GM12865 (cell line): ENCODE measurements at regions not wholly inside any gene's neighbourhood (a gene's known extent, or its start where the extent isn't known, plus 50 kb on each side); places are given as distances from the start of the nearest gene placed in this dataset.

Experiments used
- DNase-seq: peaks from one replicate; pipeline ENCODE4 v3.0.0; 2010; ENCODE audit warnings: low read depth
- H3K4me3 ChIP-seq: 2 replicates; pipeline ENCODE4 v1.5.1; 2011; ENCODE audit warnings: mild to moderate bottlenecking, low read depth, low read length, control low read depth
- CTCF ChIP-seq: IDR thresholded peaks from 2 replicates; pipeline ENCODE4 v1.5.1; 2011; ENCODE audit warnings: low read length, control low read depth, low read depth, inconsistent platforms; ENCODE audit not compliant: insufficient read depth; ENCODE audit errors: missing control alignments

DNA sequence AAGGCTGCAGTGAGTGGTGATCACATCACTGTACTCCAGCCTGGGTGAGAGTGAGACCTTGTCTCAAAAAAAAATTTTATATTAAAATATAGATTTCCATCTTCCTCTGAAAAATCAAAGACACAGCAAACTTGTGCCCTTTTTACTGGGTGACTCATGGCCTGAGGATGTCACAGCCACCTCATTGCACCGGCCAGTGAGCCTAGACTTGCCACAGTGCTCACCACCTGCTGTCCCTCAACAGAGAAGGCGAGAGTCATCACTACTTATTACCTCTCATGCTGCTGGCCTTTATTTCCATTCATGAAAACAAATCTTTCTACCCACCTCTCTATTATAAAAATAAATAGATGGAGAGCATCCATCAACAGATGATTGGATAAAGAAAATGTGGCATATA lies 295.8 kb downstream of the PREX1 start:
- no peak overlapping the region for H3K4me3 ChIP-seq
- DNase-seq, result no peak
- no peak for TF ChIP-seq CTCF

GRCh38 chr20:48531505-48531904 lies 296.3 kb downstream of the PREX1 start:
- DNase-seq, result no peak
- TF ChIP-seq CTCF, result no peak

GRCh38 chr20:48530957-48531356 lies 296.8 kb downstream of the PREX1 start:
- DNase-seq, result no peak
- no peak overlapping the region for H3K4me3 ChIP-seq
- TF ChIP-seq CTCF, result no peak

More at GRCh38 chr20:48531505-48531904, 296.3 kb downstream of the PREX1 start:
- no peak overlapping the region for H3K4me3 ChIP-seq

DNA sequence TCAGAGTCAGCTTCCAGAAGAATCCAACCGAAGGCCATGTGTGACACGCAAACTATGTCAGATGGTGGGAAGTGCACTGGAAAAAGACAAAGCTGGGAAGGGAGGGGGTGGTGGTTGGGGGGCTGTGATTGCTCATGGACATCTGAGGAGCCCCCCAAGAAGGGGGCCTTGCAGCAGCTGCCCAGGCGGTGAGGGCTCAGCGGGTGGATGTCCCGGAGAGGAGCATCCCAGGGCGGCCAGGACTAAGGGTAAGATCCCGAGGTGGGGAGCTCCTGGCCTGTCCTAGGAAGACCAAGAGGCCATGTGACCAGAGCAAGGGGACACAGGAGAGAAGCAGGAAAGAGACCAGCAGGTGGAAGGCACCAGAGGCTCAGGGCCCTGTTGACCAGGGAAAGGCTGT lies 299.5 kb downstream of the PREX1 start:
- no peak overlapping the region for H3K4me3 ChIP-seq
- no peak for DNase-seq
- TF ChIP-seq CTCF, result no peak

DNA sequence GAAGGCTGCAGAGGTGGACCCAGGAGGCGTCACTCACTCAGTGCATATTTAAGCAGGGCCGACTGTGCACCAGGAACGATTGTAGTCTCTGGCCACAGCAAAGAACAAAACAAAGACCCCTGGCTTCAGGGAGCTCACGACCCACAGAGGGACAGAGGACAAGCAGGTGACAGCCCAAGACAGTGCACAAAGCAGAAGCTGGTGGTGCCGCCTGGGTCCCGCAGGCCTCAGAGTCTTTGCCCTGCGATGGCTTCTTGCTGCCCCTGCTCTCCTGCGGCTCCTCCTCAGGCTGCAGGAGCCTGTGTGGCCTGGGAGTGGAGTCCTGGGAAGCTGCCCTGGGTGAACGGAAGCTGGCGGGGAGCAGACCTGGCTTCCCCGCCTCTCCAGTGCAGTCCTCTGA lies 300.0 kb downstream of the PREX1 start:
- no peak overlapping the region for H3K4me3 ChIP-seq
- no peak for TF ChIP-seq CTCF
- DNase-seq, result no peak

- no peak for TF ChIP-seq CTCF
- no peak for DNase-seq
- no peak overlapping the region for H3K4me3 ChIP-seq
Observed at GRCh38 chr20:48526936-48527335, 300.9 kb downstream of the PREX1 start.

GRCh38 chr20:48525400-48525799 lies 302.4 kb downstream of the PREX1 start:
- H3K4me3 ChIP-seq, result no peak overlapping the region
- TF ChIP-seq CTCF, result no peak
- no peak for DNase-seq
